H1 (cell line): ENCODE measurements at regions not wholly inside any gene's neighbourhood (a gene's known extent, or its start where the extent isn't known, plus 50 kb on each side); places are given as distances from the start of the nearest gene placed in this dataset.

Experiments
- CEBPB ChIP-seq: IDR thresholded peaks from 2 replicates; pipeline ENCODE4 v1.6.1; 2012; ENCODE audit warnings: low read depth, low read length
- CREB1 ChIP-seq: IDR thresholded peaks from 2 replicates; pipeline ENCODE4 v1.6.1; 2012; ENCODE audit warnings: inconsistent platforms
- GTF2F1 ChIP-seq: IDR thresholded peaks from 2 replicates; pipeline ENCODE4 v1.6.1; 2012; ENCODE audit warnings: low read depth, low read length, improper control_type of control experiment, borderline replicate concordance
- RBBP5 ChIP-seq: IDR thresholded peaks from 2 replicates; pipeline ENCODE4 v1.7.1; 2012; ENCODE audit warnings: low read depth, mild to moderate bottlenecking, inconsistent platforms, low read length, moderate library complexity, borderline replicate concordance
- TCF12 ChIP-seq: IDR thresholded peaks from 2 replicates; pipeline ENCODE4 v1.6.1; 2011; ENCODE audit warnings: low read depth, mild to moderate bottlenecking, low read length

DNA sequence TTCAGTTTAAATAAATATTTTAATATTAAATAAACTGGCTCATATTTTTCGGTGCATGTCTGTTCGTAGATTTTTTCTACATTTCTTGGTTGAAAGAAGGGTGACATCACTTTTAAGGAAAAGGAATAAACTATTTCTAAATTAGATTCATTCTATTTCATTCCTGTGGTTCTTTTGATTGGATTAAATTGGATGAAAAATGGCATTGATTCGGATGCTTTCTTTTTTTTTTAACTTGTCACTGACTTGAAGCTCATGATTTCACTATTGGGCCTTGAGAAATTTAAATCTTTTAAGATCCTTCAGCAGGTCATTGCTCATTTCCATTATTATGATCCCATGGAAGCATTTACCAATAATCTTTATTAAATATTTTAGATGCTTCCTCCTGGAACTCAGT lies 113.1 kb upstream of the RASSF8 start (continued):
- TF ChIP-seq CREB1 (no peak), RBBP5 (no peak), GTF2F1 (no peak), CEBPB (no peak), TCF12 (no peak)
- TF ChIP-seq, all 59 proteins: peak for 0
